ENCODE measurements at regions not wholly inside any gene's neighbourhood (a gene's known extent, or its start where the extent isn't known, plus 50 kb on each side); places are given as distances from the start of the nearest gene placed in this dataset.

- H3K4me3 ChIP-seq (ENCODE audit: low read depth, low read length), result no peak overlapping the region
- no peak for TF ChIP-seq CTCF (IDR thresholded peaks at IDR 0.05; ENCODE audit: low read depth, low read length)
These were observed 90.0 kb upstream of the LARGE1 start for GRCh38 chr22:34010259-34010658.

GRCh38 chr22:34015642-34016041 is 95.4 kb upstream of the LARGE1 start:
- H3K4me3 ChIP-seq (ENCODE audit: low read depth, low read length), result no peak overlapping the region
- no peak for TF ChIP-seq CTCF (IDR thresholded peaks at IDR 0.05; ENCODE audit: low read depth, low read length)

DNA sequence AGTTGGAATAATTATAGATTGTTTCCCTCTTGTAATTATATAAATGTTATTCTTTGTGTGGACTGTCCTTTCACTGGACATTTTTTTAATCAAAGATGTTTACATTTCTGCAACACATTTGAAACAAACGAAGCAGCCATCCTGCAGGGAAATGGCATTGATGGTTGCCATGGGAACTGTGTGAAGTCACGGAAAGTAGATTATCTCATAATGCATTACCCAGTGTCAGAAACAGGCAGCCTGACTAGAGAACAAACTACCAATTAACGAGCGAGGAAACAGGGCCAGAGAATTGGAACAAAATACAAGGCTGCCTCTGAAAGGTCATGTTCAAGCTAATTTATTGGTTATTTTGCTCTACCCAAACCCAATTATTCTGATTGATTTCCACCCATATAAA is 96.9 kb upstream of the LARGE1 start:
- H3K4me3 ChIP-seq (ENCODE audit: low read depth, low read length), result no peak overlapping the region
- no peak for TF ChIP-seq CTCF (IDR thresholded peaks at IDR 0.05; ENCODE audit: low read depth, low read length)

- no peak for TF ChIP-seq CTCF (IDR thresholded peaks at IDR 0.05; ENCODE audit: low read depth, low read length)
- no peak overlapping the region for H3K4me3 ChIP-seq (ENCODE audit: low read depth, low read length)
These were observed 99.0 kb upstream of the LARGE1 start for GRCh38 chr22:34019190-34019845.

GRCh38 chr22:34035209-34035608 is 114.9 kb upstream of the LARGE1 start:
- no peak overlapping the region for H3K4me3 ChIP-seq (ENCODE audit: low read depth, low read length)
- no peak for TF ChIP-seq CTCF (IDR thresholded peaks at IDR 0.05; ENCODE audit: low read depth, low read length)

DNA sequence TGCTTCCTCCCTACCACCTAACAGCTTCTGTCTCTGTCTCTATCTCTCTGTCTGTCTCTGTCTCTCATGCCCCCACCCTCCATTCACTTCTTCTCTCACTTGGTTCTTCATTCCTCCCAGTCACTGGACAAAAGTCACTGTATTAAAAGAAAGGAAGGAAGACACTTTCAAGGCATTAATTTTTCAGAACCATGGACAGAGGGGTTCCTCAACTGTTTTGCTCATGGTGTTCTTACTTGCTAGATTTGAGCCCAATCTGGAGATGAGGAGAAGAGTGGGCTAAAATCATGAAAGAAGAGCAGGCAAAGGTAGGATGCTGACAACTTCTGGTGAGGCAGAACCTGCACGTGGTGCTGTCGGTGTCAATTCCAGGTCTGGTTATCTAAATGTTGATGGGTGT is 116.7 kb upstream of the LARGE1 start:
- H3K4me3 ChIP-seq (ENCODE audit: low read depth, low read length), result no peak overlapping the region
- TF ChIP-seq CTCF (IDR thresholded peaks at IDR 0.05; ENCODE audit: low read depth, low read length), result no peak

GRCh38 chr22:34038801-34039555 is 118.7 kb upstream of the LARGE1 start:
- TF ChIP-seq CTCF (IDR thresholded peaks at IDR 0.05; ENCODE audit: low read depth, low read length), result no peak
- no peak overlapping the region for H3K4me3 ChIP-seq (ENCODE audit: low read depth, low read length)
